AG09319 (cell line): ENCODE measurements at regions not wholly inside any gene's neighbourhood (a gene's known extent, or its start where the extent isn't known, plus 50 kb on each side); places are given as distances from the start of the nearest gene placed in this dataset.
"Not testable (repeated sequence)": the region's sequence is repeated elsewhere in the genome, so short reads cannot be mapped to it uniquely, and the experiment has no call there.

Source experiments
- DNase-seq: peaks from one replicate; pipeline ENCODE4 v3.0.0-alpha.2; 2010; ENCODE audit warnings: low read depth; ENCODE audit errors: extremely low read depth
- CTCF ChIP-seq: IDR thresholded peaks from 2 replicates; pipeline ENCODE4 v1.5.1; 2011; ENCODE audit warnings: low read depth, mild to moderate bottlenecking, inconsistent platforms, low read length, moderate library complexity

- TF ChIP-seq CTCF = no peak
- no peak for DNase-seq
These were observed 139.0 kb downstream of the SEPTIN14 start for GRCh38 chr7:55723621-55723941.

GRCh38 chr7:55722874-55723620 is 139.5 kb downstream of the SEPTIN14 start:
- not testable (repeated sequence) for DNase-seq

GRCh38 chr7:55721004-55721403 is 141.5 kb downstream of the SEPTIN14 start:
- not testable (repeated sequence) for DNase-seq

GRCh38 chr7:55715247-55715867 is 143.1 kb upstream of the VOPP1 start:
- DNase-seq = not testable (repeated sequence)

- not testable (repeated sequence) for DNase-seq
These were observed 142.1 kb upstream of the VOPP1 start for GRCh38 chr7:55714370-55714769.

- not testable (repeated sequence) for DNase-seq
These were observed 138.0 kb upstream of the VOPP1 start for GRCh38 chr7:55710312-55710711.

- peak; percentile 45 for DNase-seq
These were observed 135.7 kb upstream of the VOPP1 start for GRCh38 chr7:55708028-55708427.

- not testable (repeated sequence) for DNase-seq
These were observed 135.1 kb upstream of the VOPP1 start for GRCh38 chr7:55707410-55707809.

GRCh38 chr7:55706451-55707195 is 134.3 kb upstream of the VOPP1 start:
- DNase-seq = not testable (repeated sequence)

- DNase-seq = not testable (repeated sequence)
These were observed 133.6 kb upstream of the VOPP1 start for GRCh38 chr7:55705728-55706450.

GRCh38 chr7:55702831-55703230 is 130.5 kb upstream of the VOPP1 start:
- DNase-seq = not testable (repeated sequence)

GRCh38 chr7:55699450-55699842 is 127.1 kb upstream of the VOPP1 start:
- DNase-seq = not testable (repeated sequence)

GRCh38 chr7:55698607-55699449 is 126.5 kb upstream of the VOPP1 start:
- not testable (repeated sequence) for DNase-seq

- peak; percentile 29 for DNase-seq
These were observed 123.8 kb upstream of the VOPP1 start for GRCh38 chr7:55695893-55696701.

- not testable (repeated sequence) for DNase-seq
These were observed 122.2 kb upstream of the VOPP1 start for GRCh38 chr7:55694484-55694883.

- DNase-seq = not testable (repeated sequence)
These were observed 116.7 kb upstream of the VOPP1 start for GRCh38 chr7:55688684-55689681.

GRCh38 chr7:55688261-55688660 is 116.0 kb upstream of the VOPP1 start:
- not testable (repeated sequence) for DNase-seq
